Caco-2 (cell line): ENCODE measurements at regions not wholly inside any gene's neighbourhood (a gene's known extent, or its start where the extent isn't known, plus 50 kb on each side); places are given as distances from the start of the nearest gene placed in this dataset.

Experiments
- BruUV-seq: library from RNA; stranded (reverse); fragments of 400-500 nt; replicated peaks from 2 replicates; lab custom pipeline; 2021; lab: Mats Ljungman, UMichigan
- CTCF ChIA-PET: fragments of 300-600 bp; sonication (Branson Sonifier 250); formaldehyde crosslinking; loops from one replicate; lab custom pipeline; 2022; ENCODE audit warnings: antibody characterized with exemption; lab: Charles Lee
- POLR2A ChIA-PET: fragments of 300-600 bp; sonication (Branson Sonifier 250); formaldehyde crosslinking; loops from one replicate; lab custom pipeline; 2022; ENCODE audit warnings: antibody characterized with exemption; lab: Charles Lee
- DNase-seq, 2 experiments: peaks; one replicate each; pipeline versions ENCODE4 v3.0.0 to v3.0.0-alpha.2; 2020 to 2022
- H3K27me3 ChIP-seq: replicated peaks from 2 replicates; pipeline ENCODE4 v1.6.0; 2011; ENCODE audit warnings: low read length; ENCODE audit not compliant: control insufficient read depth, insufficient read depth
- H3K36me3 ChIP-seq: 2 replicates; pipeline ENCODE4 v1.5.1; 2011; ENCODE audit warnings: low read length; ENCODE audit not compliant: control insufficient read depth, insufficient read depth
- H3K4me1 ChIP-seq: fragments of 250-450 bp; sonication (Bioruptor Pico); 2 replicates; pipeline ENCODE4 v1.5.1; 2020; ENCODE audit warnings: mild to moderate bottlenecking
- H3K4me3 ChIP-seq: 2 replicates; pipeline ENCODE4 v1.5.1; 2011; ENCODE audit warnings: low read depth, mild to moderate bottlenecking, control low read depth, low read length
- H3K9me3 ChIP-seq: fragments of 250-450 bp; sonication (Bioruptor Pico); 2 replicates; pipeline ENCODE4 v1.5.1; 2020; ENCODE audit warnings: mild to moderate bottlenecking, moderate library complexity
- H3K27ac Mint-ChIP-seq: one replicate; pipeline ENCODE4 v1.8.0; 2022; ENCODE audit warnings: mixed read lengths; ENCODE audit not compliant: unreplicated experiment
- H3K27me3 Mint-ChIP-seq: one replicate; pipeline ENCODE4 v1.8.0; 2022; ENCODE audit warnings: mixed read lengths; ENCODE audit not compliant: insufficient read depth, unreplicated experiment
- H3K36me3 Mint-ChIP-seq: one replicate; pipeline ENCODE4 v1.8.0; 2022; ENCODE audit warnings: mild to moderate bottlenecking, mixed read lengths; ENCODE audit not compliant: insufficient read depth, unreplicated experiment
- H3K4me1 Mint-ChIP-seq: one replicate; pipeline ENCODE4 v1.8.0; 2022; ENCODE audit warnings: low read depth, mixed read lengths; ENCODE audit not compliant: unreplicated experiment
- H3K4me3 Mint-ChIP-seq: one replicate; pipeline ENCODE4 v1.8.0; 2022; ENCODE audit warnings: mild to moderate bottlenecking, moderate library complexity, mixed read lengths; ENCODE audit not compliant: unreplicated experiment
- H3K9me3 Mint-ChIP-seq: one replicate; pipeline ENCODE4 v1.8.0; 2022; ENCODE audit warnings: mixed read lengths; ENCODE audit not compliant: unreplicated experiment
- intact Hi-C: fragments of 100-400 bp; cut with micrococcal nuclease; formaldehyde crosslinking; loops from one replicate; pipeline ENCODE4 v1.10.0; 2022; ENCODE audit not compliant: unreplicated experiment
- TF ChIP-seq, protein P1 (sequence below), 2 experiments: fragments of 200-600 bp in 1 of 2; IDR thresholded peaks; 1 replicate in 1 of 2; 2 replicates in 1 of 2; pipeline versions ENCODE4 v1.5.1 to v1.8.0; 2011 to 2022; ENCODE audit warnings: antibody characterized with exemption in 1 of 2, control low read depth in 1 of 2, inconsistent platforms in 1 of 2, low read depth in 1 of 2, low read length in 1 of 2, mild to moderate bottlenecking in 1 of 2, moderate library complexity in 1 of 2; ENCODE audit not compliant: insufficient read depth in 1 of 2, severe bottlenecking in 1 of 2, unreplicated experiment in 1 of 2

DNA sequence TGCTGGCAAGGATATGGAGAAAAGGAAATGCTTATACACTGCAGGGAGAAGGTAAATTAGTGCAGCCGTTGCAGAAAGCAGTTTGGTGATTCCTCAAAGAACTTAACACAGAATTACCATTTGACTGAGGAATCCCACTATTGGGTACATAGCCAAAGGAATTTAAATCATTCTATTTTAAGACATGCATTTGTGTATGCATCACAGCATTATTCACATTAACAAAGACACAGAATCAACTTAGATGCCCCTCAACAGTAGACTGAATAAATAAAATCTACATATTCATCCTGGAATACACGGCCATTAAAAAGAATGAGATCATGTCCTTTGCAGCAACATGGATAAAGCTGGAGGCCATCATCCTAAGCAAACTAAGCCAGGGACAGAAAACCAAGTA, 510.1 kb upstream of the CDH9 start:
- BruUV-seq, result no TSS peak
- TF ChIP-seq, protein P1, sequence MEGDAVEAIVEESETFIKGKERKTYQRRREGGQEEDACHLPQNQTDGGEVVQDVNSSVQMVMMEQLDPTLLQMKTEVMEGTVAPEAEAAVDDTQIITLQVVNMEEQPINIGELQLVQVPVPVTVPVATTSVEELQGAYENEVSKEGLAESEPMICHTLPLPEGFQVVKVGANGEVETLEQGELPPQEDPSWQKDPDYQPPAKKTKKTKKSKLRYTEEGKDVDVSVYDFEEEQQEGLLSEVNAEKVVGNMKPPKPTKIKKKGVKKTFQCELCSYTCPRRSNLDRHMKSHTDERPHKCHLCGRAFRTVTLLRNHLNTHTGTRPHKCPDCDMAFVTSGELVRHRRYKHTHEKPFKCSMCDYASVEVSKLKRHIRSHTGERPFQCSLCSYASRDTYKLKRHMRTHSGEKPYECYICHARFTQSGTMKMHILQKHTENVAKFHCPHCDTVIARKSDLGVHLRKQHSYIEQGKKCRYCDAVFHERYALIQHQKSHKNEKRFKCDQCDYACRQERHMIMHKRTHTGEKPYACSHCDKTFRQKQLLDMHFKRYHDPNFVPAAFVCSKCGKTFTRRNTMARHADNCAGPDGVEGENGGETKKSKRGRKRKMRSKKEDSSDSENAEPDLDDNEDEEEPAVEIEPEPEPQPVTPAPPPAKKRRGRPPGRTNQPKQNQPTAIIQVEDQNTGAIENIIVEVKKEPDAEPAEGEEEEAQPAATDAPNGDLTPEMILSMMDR (IDR thresholded peaks at IDR 0.05; ENCODE audit: insufficient read depth in 1 of 2, low read depth in 1 of 2, low read length in 1 of 2, severe bottlenecking in 1 of 2, unreplicated experiment in 1 of 2), result no peak
- CTCF ChIA-PET, result no interaction called here
- Histone ChIP-seq H3K36me3 (no peaks in the 10 kb centered on the region), H3K4me1 (no peaks in the 10 kb centered on the region), H3K4me3 (no peak overlapping the region), H3K9me3 (no peaks in the 10 kb centered on the region), H3K27me3 (no peaks in the 10 kb centered on the region)
- Mint-ChIP-seq H3K4me3 (no peak overlapping the region), H3K36me3 (no peaks in the 10 kb centered on the region), H3K27ac (no peak overlapping the region), H3K27me3 (no peaks in the 10 kb centered on the region), H3K4me1 (no peaks in the 10 kb centered on the region), H3K9me3 (no peaks in the 10 kb centered on the region)
- no peak for DNase-seq
- intact Hi-C loops, result no loop called here
- POLR2A ChIA-PET, result no interaction called here

DNA sequence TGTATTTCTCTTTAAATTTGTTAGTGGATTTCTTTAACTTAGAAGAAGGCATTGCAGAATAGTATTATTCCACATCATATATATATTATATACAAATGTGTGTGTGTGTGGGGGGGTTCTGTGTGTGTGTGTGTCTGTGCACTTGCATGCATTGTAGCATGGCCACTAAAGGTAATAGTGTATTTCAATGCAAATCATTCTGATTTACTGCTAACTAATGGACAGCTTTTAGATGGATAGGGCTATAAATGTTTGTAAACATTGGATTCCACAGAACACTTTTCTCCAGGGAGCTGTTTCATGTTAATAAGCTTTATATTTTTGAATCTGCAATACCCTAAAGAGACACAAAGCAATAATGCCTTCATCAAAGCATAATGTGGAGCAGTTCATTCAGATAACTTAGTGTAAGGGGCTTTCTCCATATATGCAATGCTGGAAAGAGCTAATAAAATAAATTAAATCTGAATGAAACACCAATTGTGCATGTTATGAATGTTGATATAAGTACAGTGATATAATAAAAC, 496.7 kb upstream of the CDH9 start:
- no TSS peak for BruUV-seq
- ChIA-PET CTCF (no interaction called here), POLR2A (no interaction called here)
- H3K27me3 ChIP-seq, result no peaks in the 10 kb centered on the region
- H3K4me1 ChIP-seq, result no peaks in the 10 kb centered on the region
- H3K9me3 Mint-ChIP-seq, result no peaks in the 10 kb centered on the region
- H3K36me3 Mint-ChIP-seq, result no peaks in the 10 kb centered on the region
- intact Hi-C loops, result no loop called here
- H3K4me3 ChIP-seq, result no peak overlapping the region
- no peaks in the 10 kb centered on the region for H3K36me3 ChIP-seq
- H3K4me1 Mint-ChIP-seq, result no peaks in the 10 kb centered on the region
- no peak overlapping the region for H3K27ac Mint-ChIP-seq
- no peaks in the 10 kb centered on the region for H3K27me3 Mint-ChIP-seq
- no peaks in the 10 kb centered on the region for H3K9me3 ChIP-seq
- TF ChIP-seq, protein P1 (IDR thresholded peaks at IDR 0.05; ENCODE audit: insufficient read depth in 1 of 2, low read depth in 1 of 2, low read length in 1 of 2, severe bottlenecking in 1 of 2, unreplicated experiment in 1 of 2), result no peak
- no peak overlapping the region for H3K4me3 Mint-ChIP-seq
- DNase-seq, result no peak

DNA sequence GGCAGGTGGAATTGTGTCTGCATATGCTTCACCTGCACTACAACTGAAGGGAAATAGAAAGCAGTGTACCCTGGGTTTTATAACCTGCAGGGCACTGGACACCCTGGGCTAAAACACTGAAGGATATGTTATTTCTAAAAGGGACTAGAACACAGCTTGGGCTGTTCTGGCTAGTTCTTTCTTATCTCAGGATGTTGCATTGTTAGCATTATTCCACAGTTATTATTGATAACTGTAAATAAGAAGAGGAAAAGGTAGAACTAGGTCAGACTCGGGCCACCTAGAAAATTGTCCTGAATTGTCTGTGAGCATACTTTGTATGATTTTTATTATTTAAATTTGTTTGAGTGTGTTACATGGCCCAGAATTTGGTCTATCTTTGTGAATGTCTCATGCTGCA, 493.9 kb upstream of the CDH9 start:
- H3K27me3 ChIP-seq, result no peaks in the 10 kb centered on the region
- H3K27me3 Mint-ChIP-seq, result no peaks in the 10 kb centered on the region
- no peaks in the 10 kb centered on the region for H3K4me1 ChIP-seq
- H3K9me3 ChIP-seq, result no peaks in the 10 kb centered on the region
- POLR2A ChIA-PET, result no interaction called here
- no peaks in the 10 kb centered on the region for H3K36me3 Mint-ChIP-seq
- no TSS peak for BruUV-seq
- no peak overlapping the region for H3K4me3 ChIP-seq
- no peaks in the 10 kb centered on the region for H3K36me3 ChIP-seq
- H3K4me3 Mint-ChIP-seq, result no peak overlapping the region
- no peak for DNase-seq
- intact Hi-C loops, result no loop called here
- CTCF ChIA-PET, result no interaction called here
- TF ChIP-seq, protein P1 (IDR thresholded peaks at IDR 0.05; ENCODE audit: insufficient read depth in 1 of 2, low read depth in 1 of 2, low read length in 1 of 2, severe bottlenecking in 1 of 2, unreplicated experiment in 1 of 2), result no peak
- H3K27ac Mint-ChIP-seq, result no peak overlapping the region
- H3K4me1 Mint-ChIP-seq, result no peaks in the 10 kb centered on the region
- no peaks in the 10 kb centered on the region for H3K9me3 Mint-ChIP-seq
